CD8-positive, alpha-beta memory T cell (primary cell): ENCODE measurements at regions not wholly inside any gene's neighbourhood (a gene's known extent, or its start where the extent isn't known, plus 50 kb on each side); places are given as distances from the start of the nearest gene placed in this dataset.

Experiments
- CTCF ChIA-PET: fragments of 350-600 bp; sonication (Branson Sonifier 250); formaldehyde crosslinking; loops from one replicate; lab custom pipeline; 2021; ENCODE audit warnings: antibody characterized with exemption; lab: Charles Lee
- POLR2A ChIA-PET: fragments of 350-600 bp; sonication (Branson Sonifier 250); formaldehyde crosslinking; loops from one replicate; lab custom pipeline; 2021; ENCODE audit warnings: antibody characterized with exemption; lab: Charles Lee
- DNase-seq, 5 donors: peaks; one replicate each; pipeline versions ENCODE4 v3.0.0 to v3.0.0-alpha.2; 2020 to 2022; ENCODE audit warnings: mixed read lengths in 1 of 5
- H3K27ac ChIP-seq: one replicate; pipeline ENCODE4 v1.7.0; 2013; ENCODE audit warnings: low read depth, mild to moderate bottlenecking, low read length, moderate library complexity
- H3K27me3 ChIP-seq: 2 replicates; pipeline ENCODE4 v1.7.0; 2013; ENCODE audit warnings: low read length, mild to moderate bottlenecking; ENCODE audit not compliant: insufficient read depth, poor library complexity, severe bottlenecking
- H3K36me3 ChIP-seq: 2 replicates; pipeline ENCODE4 v1.7.0; 2013; ENCODE audit warnings: mild to moderate bottlenecking, low read length, moderate library complexity; ENCODE audit not compliant: insufficient read depth
- H3K4me1 ChIP-seq: 2 replicates; pipeline ENCODE4 v1.7.0; 2013; ENCODE audit warnings: mild to moderate bottlenecking, low read length, moderate library complexity; ENCODE audit not compliant: insufficient read depth
- H3K4me3 ChIP-seq: 2 replicates; pipeline ENCODE4 v1.7.0; 2013; ENCODE audit warnings: mild to moderate bottlenecking, low read length
- H3K9me3 ChIP-seq: 2 replicates; pipeline ENCODE4 v1.7.0; 2013; ENCODE audit warnings: mild to moderate bottlenecking, low read length
- H3K27ac Mint-ChIP-seq, 8 donors: one replicate each; pipeline ENCODE4 v1.8.0; 2020 to 2021; ENCODE audit warnings: mixed read lengths in 8 of 8, mild to moderate bottlenecking in 6 of 8, inconsistent platforms in 3 of 8, moderate library complexity in 3 of 8
- H3K27me3 Mint-ChIP-seq, 2 donors: one replicate each; pipeline ENCODE4 v1.8.0; 2020 to 2021; ENCODE audit warnings: mixed read lengths in 2 of 2, mild to moderate bottlenecking in 1 of 2, moderate library complexity in 1 of 2
- H3K36me3 Mint-ChIP-seq, 3 donors: one replicate each; pipeline ENCODE4 v1.8.0; 2020 to 2021; ENCODE audit warnings: mixed read lengths in 3 of 3, inconsistent platforms in 1 of 3, mild to moderate bottlenecking in 1 of 3
- H3K4me1 Mint-ChIP-seq, 3 donors: one replicate each; pipeline ENCODE4 v1.8.0; 2020 to 2021; ENCODE audit warnings: mixed read lengths in 3 of 3, inconsistent platforms in 1 of 3, mild to moderate bottlenecking in 1 of 3
- H3K4me3 Mint-ChIP-seq, 7 donors: one replicate each; pipeline ENCODE4 v1.8.0; 2020 to 2021; ENCODE audit warnings: mixed read lengths in 7 of 7, mild to moderate bottlenecking in 6 of 7, moderate library complexity in 4 of 7, inconsistent platforms in 2 of 7
- H3K9me3 Mint-ChIP-seq, 5 donors: one replicate each; pipeline ENCODE4 v1.8.0; 2020 to 2022; ENCODE audit warnings: mixed read lengths in 5 of 5, mild to moderate bottlenecking in 3 of 5, moderate library complexity in 2 of 5, inconsistent platforms in 1 of 5

DNA sequence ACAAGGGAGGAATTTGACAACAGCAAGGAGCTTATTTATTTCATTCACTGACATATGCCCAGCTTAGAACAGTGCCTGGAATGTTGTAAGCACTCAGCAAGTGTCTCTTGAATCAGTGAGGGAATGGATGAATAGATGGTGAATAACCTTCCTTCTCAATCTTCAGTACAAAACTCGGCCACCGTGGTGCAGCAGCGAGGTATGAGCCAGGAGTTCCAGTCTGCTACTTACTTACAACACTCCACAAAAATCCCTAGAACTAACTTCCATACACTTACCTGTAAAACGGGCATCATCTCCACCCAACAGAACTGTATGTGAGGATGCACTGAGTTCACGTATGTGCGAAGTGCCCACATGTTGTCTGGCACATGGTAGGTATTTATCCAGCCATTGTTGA, 237.4 kb downstream of the WDR11 start:
- peaks cover 0 to 3% of the 10 kb centered on the region in 2 donors for H3K27me3 Mint-ChIP-seq
- CTCF ChIA-PET, result no interaction called here
- no peaks in the 10 kb centered on the region for H3K4me1 Mint-ChIP-seq

DNA sequence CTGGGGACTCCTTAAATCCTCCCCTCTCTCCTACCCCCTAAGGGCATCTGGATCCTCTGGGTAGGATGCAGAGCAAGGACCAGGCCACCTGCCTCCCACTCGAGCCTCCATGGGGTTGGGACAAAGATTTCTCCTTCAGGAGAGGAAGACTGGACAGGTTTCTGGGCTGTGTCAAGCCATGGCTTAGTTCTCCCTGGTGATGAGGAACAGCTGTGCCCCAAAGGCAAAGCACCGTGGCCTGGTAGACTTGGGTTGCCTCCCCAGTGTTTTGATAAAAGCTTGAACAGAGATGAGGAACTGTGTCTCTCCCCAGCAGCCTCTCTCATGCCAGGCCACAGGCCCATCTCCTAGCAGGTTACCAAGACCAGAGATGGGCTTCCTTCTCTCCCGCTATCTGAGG, 238.3 kb downstream of the WDR11 start:
- H3K27me3 Mint-ChIP-seq, result peaks cover 0 to 3% of the 10 kb centered on the region in 2 donors
- no peaks in the 10 kb centered on the region for H3K36me3 Mint-ChIP-seq
- Histone ChIP-seq H3K9me3 (no peaks in the 10 kb centered on the region), H3K27me3 (no peaks in the 10 kb centered on the region), H3K4me3 (no peak overlapping the region), H3K27ac (no peak overlapping the region), H3K4me1 (no peaks in the 10 kb centered on the region), H3K36me3 (no peaks in the 10 kb centered on the region)
- no peaks in the 10 kb centered on the region for H3K4me1 Mint-ChIP-seq
- H3K27ac Mint-ChIP-seq, result no peak overlapping the region
- no peak overlapping the region for H3K4me3 Mint-ChIP-seq
- no peak for DNase-seq
- ChIA-PET CTCF (no interaction called here), POLR2A (no interaction called here)
- H3K9me3 Mint-ChIP-seq, result peaks cover 0 to 2% (median 0%) of the 10 kb centered on the region in 5 donors

More for the DNA sequence above, 237.4 kb downstream of the WDR11 start:
- Mint-ChIP-seq H3K4me3 (no peak overlapping the region), H3K36me3 (no peaks in the 10 kb centered on the region), H3K9me3 (peaks cover 0 to 2% (median 0%) of the 10 kb centered on the region in 5 donors), H3K27ac (no peak overlapping the region)
- POLR2A ChIA-PET, result no interaction called here
- H3K27ac ChIP-seq, result no peak overlapping the region
- no peak for DNase-seq
- no peaks in the 10 kb centered on the region for H3K4me1 ChIP-seq
- no peaks in the 10 kb centered on the region for H3K36me3 ChIP-seq
- no peaks in the 10 kb centered on the region for H3K27me3 ChIP-seq
- H3K9me3 ChIP-seq, result no peaks in the 10 kb centered on the region
- H3K4me3 ChIP-seq, result no peak overlapping the region

DNA sequence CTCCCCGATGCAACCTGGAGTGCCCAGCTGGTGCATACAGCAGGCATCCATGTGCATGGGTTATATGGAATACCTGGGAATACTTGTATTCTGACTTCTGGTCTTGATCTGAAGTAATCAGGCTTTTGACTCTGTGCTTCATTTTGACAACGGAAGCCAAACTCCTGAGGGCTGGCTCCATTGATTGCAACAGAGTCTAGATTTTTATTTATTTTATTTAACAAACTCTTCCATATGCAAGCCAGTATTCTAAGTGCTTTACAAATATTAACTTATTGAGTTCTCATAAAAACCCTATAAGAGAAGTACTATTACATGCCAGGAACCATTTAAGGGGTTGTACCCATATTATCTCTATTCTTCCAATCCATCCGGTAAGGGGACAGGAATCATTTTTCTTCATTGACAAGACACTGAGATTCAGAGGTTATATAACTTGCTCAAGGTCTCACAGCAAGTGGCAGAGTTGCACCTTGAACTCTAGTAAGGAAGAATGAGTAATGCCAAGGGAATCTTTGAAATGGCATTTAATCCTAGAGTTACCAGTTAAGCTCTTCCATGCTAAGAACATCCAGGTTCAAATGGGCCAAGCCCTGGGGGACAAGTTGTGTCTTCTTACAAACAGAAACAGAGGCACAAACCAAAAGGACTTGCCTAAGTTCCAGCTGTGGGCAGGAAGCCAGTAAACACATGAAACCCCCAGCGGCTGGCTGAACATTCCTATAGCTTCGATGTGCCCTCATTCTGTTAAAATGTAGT, 241.0 kb downstream of the WDR11 start:
- no peak overlapping the region for H3K27ac ChIP-seq
- POLR2A ChIA-PET, result no interaction called here
- Mint-ChIP-seq H3K27me3 (peaks cover 3% of the 10 kb centered on the region in 2 donors), H3K9me3 (peaks cover 0 to 2% (median 0%) of the 10 kb centered on the region in 5 donors), H3K4me1 (no peaks in the 10 kb centered on the region), H3K36me3 (no peaks in the 10 kb centered on the region), H3K4me3 (no peak overlapping the region), H3K27ac (no peak overlapping the region)
- no peaks in the 10 kb centered on the region for H3K27me3 ChIP-seq
- CTCF ChIA-PET, result no interaction called here
- DNase-seq, result no peak
- H3K9me3 ChIP-seq, result no peaks in the 10 kb centered on the region
- H3K36me3 ChIP-seq, result no peaks in the 10 kb centered on the region
- H3K4me3 ChIP-seq, result no peak overlapping the region
- H3K4me1 ChIP-seq, result no peaks in the 10 kb centered on the region

DNA sequence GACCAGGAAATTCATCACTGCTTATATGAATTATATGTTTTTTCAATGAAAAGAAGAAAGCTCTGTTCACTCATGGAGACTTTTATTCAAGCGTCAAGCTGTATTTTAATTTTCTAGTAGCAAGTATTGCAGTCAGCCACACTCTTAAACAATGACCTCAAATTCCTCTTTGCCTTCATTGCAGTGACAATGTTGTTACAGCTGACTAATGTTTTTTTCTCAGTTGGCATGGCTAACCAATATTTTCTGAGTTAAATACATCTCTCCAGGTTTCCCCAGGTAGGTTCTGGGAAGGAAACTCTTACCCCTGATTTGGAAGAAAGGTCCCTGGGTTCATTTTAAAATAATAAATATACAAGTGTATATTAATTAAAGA, 241.5 kb downstream of the WDR11 start:
- Mint-ChIP-seq H3K36me3 (no peaks in the 10 kb centered on the region), H3K27me3 (peaks cover 1 to 3% of the 10 kb centered on the region in 2 donors), H3K4me1 (no peaks in the 10 kb centered on the region), H3K27ac (no peak overlapping the region), H3K9me3 (peaks cover 0 to 2% (median 0%) of the 10 kb centered on the region in 5 donors), H3K4me3 (no peak overlapping the region)
- no peaks in the 10 kb centered on the region for H3K27me3 ChIP-seq
- no peaks in the 10 kb centered on the region for H3K36me3 ChIP-seq
- CTCF ChIA-PET, result no interaction called here
- no peak for DNase-seq
- H3K4me3 ChIP-seq, result no peak overlapping the region
- no peaks in the 10 kb centered on the region for H3K9me3 ChIP-seq
- POLR2A ChIA-PET, result no interaction called here
- H3K27ac ChIP-seq, result no peak overlapping the region
- no peaks in the 10 kb centered on the region for H3K4me1 ChIP-seq

DNA sequence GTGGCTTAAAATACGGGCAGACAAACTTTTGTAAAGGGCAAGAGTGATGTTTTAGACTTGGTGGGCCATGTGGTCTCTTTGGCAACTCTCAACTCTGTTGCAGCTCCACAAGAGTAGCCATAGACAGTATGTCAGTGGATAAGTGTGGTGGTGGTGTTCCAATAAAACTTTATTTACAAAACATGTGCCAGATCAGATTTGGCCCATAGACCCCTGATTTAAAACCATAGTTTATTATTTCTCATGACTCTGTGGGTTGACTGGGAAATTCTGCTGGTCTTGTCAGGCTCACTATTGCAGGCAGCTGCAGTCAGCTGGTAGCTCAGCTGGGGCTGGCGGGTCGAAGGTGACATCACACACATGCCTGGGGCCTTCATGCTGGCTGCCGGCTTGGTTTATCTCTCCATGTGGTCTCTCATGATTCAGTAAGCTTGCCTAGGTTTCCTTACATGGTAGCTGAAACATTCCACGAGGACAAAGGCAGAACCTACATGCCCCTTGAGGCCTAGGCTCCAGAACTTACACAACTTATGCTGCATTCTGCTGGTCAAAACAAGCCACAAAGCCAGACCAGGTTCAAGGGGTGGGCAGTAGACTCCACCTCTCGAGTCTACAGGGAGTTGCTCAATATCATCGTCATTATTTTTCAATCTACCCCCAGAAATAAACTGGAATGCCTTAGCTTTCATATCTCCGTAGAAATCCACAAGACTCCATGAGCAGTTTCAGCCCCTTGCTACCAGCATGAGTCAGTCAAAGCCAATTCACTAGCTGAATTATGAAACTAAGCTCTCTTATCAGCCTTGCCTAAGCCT, 245.7 kb downstream of the WDR11 start:
- CTCF ChIA-PET, result no interaction called here
- peaks cover 0 to 1% (median 0%) of the 10 kb centered on the region in 5 donors for H3K9me3 Mint-ChIP-seq
- POLR2A ChIA-PET, result no interaction called here
- no peaks in the 10 kb centered on the region for H3K4me1 ChIP-seq
- H3K4me3 Mint-ChIP-seq, result no peak overlapping the region
- H3K4me1 Mint-ChIP-seq, result no peaks in the 10 kb centered on the region
- no peak overlapping the region for H3K4me3 ChIP-seq
- no peak overlapping the region for H3K27ac ChIP-seq
- no peaks in the 10 kb centered on the region for H3K9me3 ChIP-seq
- peaks cover 1 to 6% of the 10 kb centered on the region in 2 donors for H3K27me3 Mint-ChIP-seq
- no peak overlapping the region for H3K27ac Mint-ChIP-seq
- no peaks in the 10 kb centered on the region for H3K36me3 ChIP-seq
- no peaks in the 10 kb centered on the region for H3K36me3 Mint-ChIP-seq
- H3K27me3 ChIP-seq, result no peaks in the 10 kb centered on the region
- DNase-seq, result no peak

GRCh38 chr10:121098211-121098610, 247.0 kb downstream of the WDR11 start:
- POLR2A ChIA-PET, result no interaction called here

GRCh38 chr10:121098751-121099150, 247.6 kb downstream of the WDR11 start:
- Mint-ChIP-seq H3K27ac (no peak overlapping the region), H3K4me1 (no peaks in the 10 kb centered on the region), H3K27me3 (peaks cover 1 to 6% of the 10 kb centered on the region in 2 donors), H3K9me3 (no peaks in the 10 kb centered on the region), H3K4me3 (no peak overlapping the region), H3K36me3 (no peaks in the 10 kb centered on the region)
- H3K36me3 ChIP-seq, result no peaks in the 10 kb centered on the region
- ChIA-PET CTCF (no interaction called here), POLR2A (no interaction called here)
- H3K4me3 ChIP-seq, result no peak overlapping the region
- no peaks in the 10 kb centered on the region for H3K4me1 ChIP-seq
- no peaks in the 10 kb centered on the region for H3K9me3 ChIP-seq
- no peak for DNase-seq
- no peak overlapping the region for H3K27ac ChIP-seq
- H3K27me3 ChIP-seq, result no peaks in the 10 kb centered on the region

More at GRCh38 chr10:121098211-121098610, 247.0 kb downstream of the WDR11 start:
- Mint-ChIP-seq H3K36me3 (no peaks in the 10 kb centered on the region), H3K9me3 (no peaks in the 10 kb centered on the region), H3K27ac (no peak overlapping the region), H3K4me3 (no peak overlapping the region), H3K4me1 (no peaks in the 10 kb centered on the region), H3K27me3 (peaks cover 1 to 6% of the 10 kb centered on the region in 2 donors)
- Histone ChIP-seq H3K4me3 (no peak overlapping the region), H3K36me3 (no peaks in the 10 kb centered on the region), H3K27ac (no peak overlapping the region), H3K9me3 (no peaks in the 10 kb centered on the region), H3K27me3 (no peaks in the 10 kb centered on the region), H3K4me1 (no peaks in the 10 kb centered on the region)
- DNase-seq, result no peak
- CTCF ChIA-PET, result no interaction called here

GRCh38 chr10:121099181-121099580, 248.0 kb downstream of the WDR11 start:
- no peaks in the 10 kb centered on the region for H3K4me1 Mint-ChIP-seq
- Histone ChIP-seq H3K4me3 (no peak overlapping the region), H3K36me3 (no peaks in the 10 kb centered on the region), H3K9me3 (no peaks in the 10 kb centered on the region), H3K4me1 (no peaks in the 10 kb centered on the region), H3K27ac (no peak overlapping the region), H3K27me3 (no peaks in the 10 kb centered on the region)
- CTCF ChIA-PET, result no interaction called here
- no peaks in the 10 kb centered on the region for H3K9me3 Mint-ChIP-seq
- H3K27me3 Mint-ChIP-seq, result peaks cover 1 to 6% of the 10 kb centered on the region in 2 donors
- no peaks in the 10 kb centered on the region for H3K36me3 Mint-ChIP-seq
- POLR2A ChIA-PET, result no interaction called here
- no peak overlapping the region for H3K27ac Mint-ChIP-seq
- no peak for DNase-seq
- no peak overlapping the region for H3K4me3 Mint-ChIP-seq
